ENCODE measurements at regions not wholly inside any gene's neighbourhood (a gene's known extent, or its start where the extent isn't known, plus 50 kb on each side); places are given as distances from the start of the nearest gene placed in this dataset.

GRCh38 chr6:93515736-93516135, 96.4 kb upstream of the EPHA7 start:
- peaks cover 0 to 5% of the 10 kb centered on the region in 2 experiments; a peak in 2 of 4 replicates for H3K9me3 ChIP-seq (ENCODE audit: control insufficient read depth in 1 of 2, insufficient read depth in 1 of 2, low read depth in 1 of 2, low read length in 2 of 2)
- TF ChIP-seq SRF (IDR thresholded peaks at IDR 0.05; ENCODE audit: low read depth) = no peak
- TF ChIP-seq SIN3A (IDR thresholded peaks at IDR 0.05; ENCODE audit: low read depth) = no peak
- no peak for TF ChIP-seq ZFX (IDR thresholded peaks at IDR 0.05)
- H3K36me3 ChIP-seq (ENCODE audit: control insufficient read depth in 1 of 2, insufficient read depth in 2 of 2, low read length in 2 of 2) = no peaks in the 10 kb centered on the region
- no peak overlapping the region for H3K4me2 ChIP-seq (ENCODE audit: low read length)
- ChIA-PET CTCF (no interaction called here), RAD21 (ENCODE audit: low non-redundant PET in 1 of 2, low total read pairs in 2 of 2, uncharacterized antibody in 2 of 2, unreplicated experiment in 2 of 2) (no interaction called here), POLR2A (no interaction called here)
- intact Hi-C loops (cut with micrococcal nuclease) = no loop called here
- no peak for DNase-seq (ENCODE audit: low read depth, low spot score)
- H3K9ac ChIP-seq (ENCODE audit: low read length) = no peak overlapping the region
- no peak overlapping the region for H3K27ac ChIP-seq (ENCODE audit: low read depth, low read length)
- H3K27me3 ChIP-seq (ENCODE audit: insufficient read depth, low read length) = no peaks in the 10 kb centered on the region
- no TSS peak for BruUV-seq (replicated peaks)
- H3K4me3 ChIP-seq (replicated peaks in 1 of 2; ENCODE audit: low read depth in 1 of 2, low read length in 2 of 2) = no peak overlapping the region
- H3K9me2 ChIP-seq (ENCODE audit: insufficient read depth) = no peaks in the 10 kb centered on the region
- H4K20me1 ChIP-seq (ENCODE audit: insufficient read depth) = no peaks in the 10 kb centered on the region
- H3K79me2 ChIP-seq (ENCODE audit: insufficient read depth, low read length) = no peaks in the 10 kb centered on the region
- no peaks in the 10 kb centered on the region for H3K4me1 ChIP-seq (ENCODE audit: control insufficient read depth in 1 of 2, insufficient read depth in 2 of 2, low read length in 2 of 2)
- no peak overlapping the region for H2AFZ ChIP-seq (ENCODE audit: low read depth, low read length, poor library complexity, severe bottlenecking)
- ATAC-seq = no peak

DNA sequence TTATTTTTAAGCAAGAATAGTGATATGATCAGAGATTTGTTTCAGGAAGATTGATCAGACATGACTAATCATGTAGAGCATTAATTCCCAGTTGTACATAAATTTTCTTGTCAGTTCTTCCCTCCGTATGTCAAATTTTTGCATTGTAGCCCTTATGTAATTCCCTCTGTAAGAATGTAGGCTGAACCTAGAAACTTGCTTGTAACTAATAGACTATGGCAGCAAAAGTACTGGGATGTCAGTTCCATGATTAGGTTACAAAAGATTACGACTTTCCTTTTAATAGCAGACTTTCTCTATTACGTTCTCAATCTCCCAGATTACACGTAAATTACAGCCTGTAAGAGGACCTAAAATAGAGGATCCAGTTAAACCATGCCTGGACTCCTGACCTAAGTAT, 79.4 kb upstream of the EPHA7 start:
- H3K4me1 ChIP-seq (ENCODE audit: control insufficient read depth in 1 of 2, insufficient read depth in 2 of 2, low read length in 2 of 2) = no peaks in the 10 kb centered on the region
- H2AFZ ChIP-seq (ENCODE audit: low read depth, low read length, poor library complexity, severe bottlenecking) = no peak overlapping the region
- H4K20me1 ChIP-seq (ENCODE audit: insufficient read depth) = no peaks in the 10 kb centered on the region
- no peaks in the 10 kb centered on the region for H3K9me2 ChIP-seq (ENCODE audit: insufficient read depth)
- POLR2A ChIA-PET = no interaction called here
- H3K27ac ChIP-seq (ENCODE audit: low read depth, low read length) = no peak overlapping the region
- H3K27me3 ChIP-seq (ENCODE audit: insufficient read depth, low read length) = no peaks in the 10 kb centered on the region
- H3K4me2 ChIP-seq (ENCODE audit: low read length) = no peak overlapping the region
- DNase-seq (ENCODE audit: low read depth, low spot score) (no peak), ATAC-seq (no peak)
- peaks cover 3 to 8% of the 10 kb centered on the region in 2 experiments; a peak in 1 of 4 replicates for H3K9me3 ChIP-seq (ENCODE audit: control insufficient read depth in 1 of 2, insufficient read depth in 1 of 2, low read depth in 1 of 2, low read length in 2 of 2)
- H3K36me3 ChIP-seq (ENCODE audit: control insufficient read depth in 1 of 2, insufficient read depth in 2 of 2, low read length in 2 of 2) = no peaks in the 10 kb centered on the region
- H3K79me2 ChIP-seq (ENCODE audit: insufficient read depth, low read length) = no peaks in the 10 kb centered on the region
- intact Hi-C loops (cut with micrococcal nuclease) = no loop called here
- H3K4me3 ChIP-seq (replicated peaks in 1 of 2; ENCODE audit: low read depth in 1 of 2, low read length in 2 of 2) = no peak overlapping the region
- RAD21 ChIA-PET (ENCODE audit: low non-redundant PET in 1 of 2, low total read pairs in 2 of 2, uncharacterized antibody in 2 of 2, unreplicated experiment in 2 of 2) = no interaction called here
- no peak overlapping the region for H3K9ac ChIP-seq (ENCODE audit: low read length)
- CTCF ChIA-PET = no interaction called here
- no TSS peak for BruUV-seq (replicated peaks)
- TF ChIP-seq, protein P1, sequence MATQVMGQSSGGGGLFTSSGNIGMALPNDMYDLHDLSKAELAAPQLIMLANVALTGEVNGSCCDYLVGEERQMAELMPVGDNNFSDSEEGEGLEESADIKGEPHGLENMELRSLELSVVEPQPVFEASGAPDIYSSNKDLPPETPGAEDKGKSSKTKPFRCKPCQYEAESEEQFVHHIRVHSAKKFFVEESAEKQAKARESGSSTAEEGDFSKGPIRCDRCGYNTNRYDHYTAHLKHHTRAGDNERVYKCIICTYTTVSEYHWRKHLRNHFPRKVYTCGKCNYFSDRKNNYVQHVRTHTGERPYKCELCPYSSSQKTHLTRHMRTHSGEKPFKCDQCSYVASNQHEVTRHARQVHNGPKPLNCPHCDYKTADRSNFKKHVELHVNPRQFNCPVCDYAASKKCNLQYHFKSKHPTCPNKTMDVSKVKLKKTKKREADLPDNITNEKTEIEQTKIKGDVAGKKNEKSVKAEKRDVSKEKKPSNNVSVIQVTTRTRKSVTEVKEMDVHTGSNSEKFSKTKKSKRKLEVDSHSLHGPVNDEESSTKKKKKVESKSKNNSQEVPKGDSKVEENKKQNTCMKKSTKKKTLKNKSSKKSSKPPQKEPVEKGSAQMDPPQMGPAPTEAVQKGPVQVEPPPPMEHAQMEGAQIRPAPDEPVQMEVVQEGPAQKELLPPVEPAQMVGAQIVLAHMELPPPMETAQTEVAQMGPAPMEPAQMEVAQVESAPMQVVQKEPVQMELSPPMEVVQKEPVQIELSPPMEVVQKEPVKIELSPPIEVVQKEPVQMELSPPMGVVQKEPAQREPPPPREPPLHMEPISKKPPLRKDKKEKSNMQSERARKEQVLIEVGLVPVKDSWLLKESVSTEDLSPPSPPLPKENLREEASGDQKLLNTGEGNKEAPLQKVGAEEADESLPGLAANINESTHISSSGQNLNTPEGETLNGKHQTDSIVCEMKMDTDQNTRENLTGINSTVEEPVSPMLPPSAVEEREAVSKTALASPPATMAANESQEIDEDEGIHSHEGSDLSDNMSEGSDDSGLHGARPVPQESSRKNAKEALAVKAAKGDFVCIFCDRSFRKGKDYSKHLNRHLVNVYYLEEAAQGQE (IDR thresholded peaks at IDR 0.05; ENCODE audit: low read depth) = no peak
- TF ChIP-seq FOSL1 (IDR thresholded peaks at IDR 0.05; ENCODE audit: low read depth) (no peak), ZNF274 (IDR thresholded peaks at IDR 0.05; ENCODE audit: low read depth, low read length) (no peak)

Data from HCT116 (cell line).